ENCODE measurements at regions not wholly inside any gene's neighbourhood (a gene's known extent, or its start where the extent isn't known, plus 50 kb on each side); places are given as distances from the start of the nearest gene placed in this dataset.
"Not testable (repeated sequence)": the region's sequence is repeated elsewhere in the genome, so short reads cannot be mapped to it uniquely, and the experiment has no call there.

DNA sequence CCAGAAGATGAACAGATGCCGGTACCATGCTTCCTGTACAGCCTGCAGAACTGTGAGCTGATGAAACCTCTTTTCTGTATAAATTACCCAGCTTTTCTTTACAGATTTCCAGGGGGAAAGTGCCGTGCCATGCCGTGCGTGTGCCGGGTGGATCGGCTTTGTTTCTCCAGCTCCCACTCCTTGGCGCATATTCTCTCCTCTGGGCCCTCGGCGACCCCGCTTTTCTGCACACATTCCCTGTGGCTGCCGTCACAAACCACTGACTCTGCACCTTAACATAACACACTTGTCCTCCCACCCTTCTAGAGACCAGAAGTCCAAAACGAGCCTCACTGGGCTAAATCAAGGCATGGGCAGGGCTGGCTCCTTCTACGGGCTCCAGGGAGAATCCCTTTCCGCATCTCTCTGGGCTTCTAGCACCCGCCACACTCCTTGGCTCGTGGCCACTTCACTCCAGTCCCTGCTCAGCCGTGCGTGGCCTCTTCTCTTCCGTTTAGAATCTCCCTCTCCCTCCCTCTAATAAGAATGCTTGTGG is 164.9 kb downstream of the C16orf95 start:
- intact Hi-C loops (cut with DNase I; ENCODE audit: low total_unique reads) = no loop called here
- Histone ChIP-seq H3K27me3 (no peaks in the 10 kb centered on the region), H3K4me3 (no peak overlapping the region), H3K36me3 (no peaks in the 10 kb centered on the region), H3K27ac (no peak overlapping the region), H3K4me1 (no peaks in the 10 kb centered on the region), H3K9me3 (peaks cover 0 to 5% of the 10 kb centered on the region in 2 donors)
- DNase-seq (ENCODE audit: low spot score in 2 of 2) = no peak
- TF ChIP-seq POLR2A (IDR thresholded peaks at IDR 0.05) = no peak
- TF ChIP-seq, protein P1, sequence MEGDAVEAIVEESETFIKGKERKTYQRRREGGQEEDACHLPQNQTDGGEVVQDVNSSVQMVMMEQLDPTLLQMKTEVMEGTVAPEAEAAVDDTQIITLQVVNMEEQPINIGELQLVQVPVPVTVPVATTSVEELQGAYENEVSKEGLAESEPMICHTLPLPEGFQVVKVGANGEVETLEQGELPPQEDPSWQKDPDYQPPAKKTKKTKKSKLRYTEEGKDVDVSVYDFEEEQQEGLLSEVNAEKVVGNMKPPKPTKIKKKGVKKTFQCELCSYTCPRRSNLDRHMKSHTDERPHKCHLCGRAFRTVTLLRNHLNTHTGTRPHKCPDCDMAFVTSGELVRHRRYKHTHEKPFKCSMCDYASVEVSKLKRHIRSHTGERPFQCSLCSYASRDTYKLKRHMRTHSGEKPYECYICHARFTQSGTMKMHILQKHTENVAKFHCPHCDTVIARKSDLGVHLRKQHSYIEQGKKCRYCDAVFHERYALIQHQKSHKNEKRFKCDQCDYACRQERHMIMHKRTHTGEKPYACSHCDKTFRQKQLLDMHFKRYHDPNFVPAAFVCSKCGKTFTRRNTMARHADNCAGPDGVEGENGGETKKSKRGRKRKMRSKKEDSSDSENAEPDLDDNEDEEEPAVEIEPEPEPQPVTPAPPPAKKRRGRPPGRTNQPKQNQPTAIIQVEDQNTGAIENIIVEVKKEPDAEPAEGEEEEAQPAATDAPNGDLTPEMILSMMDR (IDR thresholded peaks at IDR 0.05) = no peak
- no peak for TF ChIP-seq POLR2AphosphoS5 (IDR thresholded peaks at IDR 0.05)

DNA sequence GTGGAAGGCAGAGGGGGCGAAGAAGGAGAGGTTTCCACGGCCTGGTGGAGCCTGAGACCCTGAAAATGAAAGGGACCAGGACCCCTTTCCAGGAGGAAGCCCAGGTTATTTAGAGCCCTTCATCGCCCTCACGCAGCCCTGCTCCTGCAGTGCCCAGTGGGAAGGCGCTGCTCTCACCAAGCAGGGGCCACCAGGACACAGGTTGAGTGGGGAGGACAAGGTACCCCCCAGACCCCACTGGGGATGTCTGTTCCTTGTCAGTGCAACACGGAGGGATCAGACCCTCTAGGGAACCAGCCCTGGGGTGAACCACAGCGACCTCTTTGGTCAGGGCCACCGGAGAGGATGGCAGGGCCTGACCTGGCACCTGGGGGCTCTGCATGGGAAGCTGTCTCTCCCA is 163.9 kb downstream of the C16orf95 start:
- no peak for DNase-seq (ENCODE audit: low spot score in 2 of 2)
- Histone ChIP-seq H3K4me3 (no peak overlapping the region), H3K27ac (no peak overlapping the region), H3K36me3 (no peaks in the 10 kb centered on the region), H3K9me3 (peaks cover 0 to 5% of the 10 kb centered on the region in 2 donors), H3K4me1 (no peaks in the 10 kb centered on the region), H3K27me3 (no peaks in the 10 kb centered on the region)
- no peak for TF ChIP-seq POLR2AphosphoS5 (IDR thresholded peaks at IDR 0.05)
- TF ChIP-seq POLR2A (IDR thresholded peaks at IDR 0.05) = no peak
- TF ChIP-seq, protein P1 (IDR thresholded peaks at IDR 0.05) = no peak
- intact Hi-C loops (cut with DNase I; ENCODE audit: low total_unique reads) = no loop called here

DNA sequence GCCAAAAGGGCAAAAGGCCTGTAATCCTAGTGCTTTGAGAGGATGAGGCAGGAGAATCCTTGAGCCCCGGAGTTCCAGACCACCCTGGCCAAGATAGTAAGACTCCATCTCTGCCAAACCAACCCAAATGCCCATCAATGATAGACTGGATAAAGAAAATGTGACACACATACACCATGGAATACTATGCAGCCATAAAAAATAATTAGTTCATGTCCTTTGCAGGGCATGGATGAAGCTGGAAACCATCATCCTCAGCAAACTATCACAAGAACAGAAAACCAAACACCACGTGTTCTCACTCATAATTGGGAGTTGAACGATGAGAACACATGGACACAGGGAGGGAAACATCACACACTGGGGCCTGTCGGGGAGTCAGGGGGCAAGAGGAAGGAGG is 161.9 kb downstream of the C16orf95 start:
- H3K4me3 ChIP-seq; DNase-seq (ENCODE audit: low spot score in 2 of 2); H3K27ac ChIP-seq; H3K9me3 ChIP-seq; H3K36me3 ChIP-seq; H3K4me1 ChIP-seq; H3K27me3 ChIP-seq; intact Hi-C loops (cut with DNase I; ENCODE audit: low total_unique reads): not testable (repeated sequence)

DNA sequence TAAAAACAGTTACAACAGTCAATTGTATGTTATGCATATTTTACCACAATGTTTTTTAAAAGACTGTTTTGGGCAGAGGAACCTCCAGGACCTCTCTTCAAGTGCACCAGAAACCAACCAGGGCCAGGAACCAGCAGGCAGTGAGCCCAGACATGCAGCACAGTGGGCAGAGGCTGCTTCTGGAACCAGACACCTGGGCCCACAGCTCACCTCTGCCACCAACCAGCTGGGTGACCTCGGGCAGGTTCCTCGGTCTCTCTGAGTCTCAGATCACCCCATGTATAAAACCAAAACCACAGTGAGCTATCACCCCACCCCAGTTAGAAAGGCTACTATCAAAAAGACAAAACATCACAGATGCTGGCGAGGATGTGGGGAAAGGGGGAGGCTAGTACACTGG is 161.0 kb downstream of the C16orf95 start:
- no peaks in the 10 kb centered on the region for H3K27me3 ChIP-seq
- intact Hi-C loops (cut with DNase I; ENCODE audit: low total_unique reads) = no loop called here
- no peak for DNase-seq (ENCODE audit: low spot score in 2 of 2)
- TF ChIP-seq, protein P1 (IDR thresholded peaks at IDR 0.05) = no peak
- TF ChIP-seq POLR2A (IDR thresholded peaks at IDR 0.05) (no peak), POLR2AphosphoS5 (IDR thresholded peaks at IDR 0.05) (no peak)
- H3K4me1 ChIP-seq = no peaks in the 10 kb centered on the region
- H3K9me3 ChIP-seq = no peaks in the 10 kb centered on the region
- no peak overlapping the region for H3K4me3 ChIP-seq
- H3K27ac ChIP-seq = no peak overlapping the region
- no peaks in the 10 kb centered on the region for H3K36me3 ChIP-seq

DNA sequence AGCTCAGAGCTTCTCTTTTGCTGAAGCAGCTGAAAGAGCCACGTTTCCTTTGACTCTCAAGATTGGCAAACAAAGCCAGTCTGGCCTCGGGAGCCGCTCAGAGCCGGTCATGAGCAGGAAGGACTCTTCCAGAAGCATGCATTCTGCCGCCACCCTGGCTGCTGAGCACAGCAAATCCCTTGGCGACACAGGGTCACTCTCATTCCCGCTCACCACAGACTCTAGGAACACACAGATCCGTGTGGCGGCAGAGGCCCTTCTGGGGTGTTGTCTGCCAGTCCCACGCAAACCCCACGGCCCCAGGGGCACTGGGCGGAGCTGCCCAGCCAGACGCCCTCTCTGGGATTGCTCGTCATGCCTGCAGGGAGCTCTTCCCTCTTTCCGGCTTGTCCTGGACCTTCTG is 157.0 kb downstream of the C16orf95 start:
- Histone ChIP-seq H3K4me1 (no peaks in the 10 kb centered on the region), H3K36me3 (no peaks in the 10 kb centered on the region), H3K27ac (peak overlapping the region; percentile 13 to 23), H3K4me3 (peak overlapping the region in 2 of 3 donors; percentile 27 to 38), H3K27me3 (no peaks in the 10 kb centered on the region), H3K9me3 (no peaks in the 10 kb centered on the region)
- DNase-seq (ENCODE audit: low spot score in 2 of 2) = peak in 1 of 2 donors; percentile 43
- intact Hi-C loops (cut with DNase I; ENCODE audit: low total_unique reads) = no loop called here
- TF ChIP-seq, protein P1 (IDR thresholded peaks at IDR 0.05) = no peak
- no peak for TF ChIP-seq POLR2A (IDR thresholded peaks at IDR 0.05)
- TF ChIP-seq POLR2AphosphoS5 (IDR thresholded peaks at IDR 0.05) = no peak
